ENCODE measurements at regions not wholly inside any gene's neighbourhood (a gene's known extent, or its start where the extent isn't known, plus 50 kb on each side); places are given as distances from the start of the nearest gene placed in this dataset.

- no peaks in the 10 kb centered on the region for H3K36me3 Mint-ChIP-seq (ENCODE audit: low read depth)
- H3K4me3 Mint-ChIP-seq: no peak overlapping the region
- no peak overlapping the region for H3K27ac Mint-ChIP-seq
- H3K27me3 Mint-ChIP-seq (ENCODE audit: low read depth): no peaks in the 10 kb centered on the region
- no peaks in the 10 kb centered on the region for H3K4me1 Mint-ChIP-seq (ENCODE audit: low read depth)
- no peaks in the 10 kb centered on the region for H3K9me3 Mint-ChIP-seq
Measured at GRCh38 chrX:39104745-39105144, 303.5 kb downstream of the MID1IP1 start.

GRCh38 chrX:39112143-39112542 is 310.9 kb downstream of the MID1IP1 start:
- no peaks in the 10 kb centered on the region for H3K4me1 Mint-ChIP-seq (ENCODE audit: low read depth)
- no peak overlapping the region for H3K27ac Mint-ChIP-seq
- H3K27me3 Mint-ChIP-seq (ENCODE audit: low read depth): peaks cover 3% of the 10 kb centered on the region
- H3K9me3 Mint-ChIP-seq: peaks cover 7% of the 10 kb centered on the region
- no peaks in the 10 kb centered on the region for H3K36me3 Mint-ChIP-seq (ENCODE audit: low read depth)
- H3K4me3 Mint-ChIP-seq: no peak overlapping the region

- Mint-ChIP-seq H3K9me3 (peaks cover 7% of the 10 kb centered on the region), H3K4me3 (no peak overlapping the region), H3K4me1 (ENCODE audit: low read depth) (no peaks in the 10 kb centered on the region), H3K27me3 (ENCODE audit: low read depth) (peaks cover 3% of the 10 kb centered on the region), H3K36me3 (ENCODE audit: low read depth) (no peaks in the 10 kb centered on the region), H3K27ac (no peak overlapping the region)
Measured at GRCh38 chrX:39115166-39115565, 313.9 kb downstream of the MID1IP1 start.

- Mint-ChIP-seq H3K36me3 (ENCODE audit: low read depth) (no peaks in the 10 kb centered on the region), H3K27me3 (ENCODE audit: low read depth) (peaks cover 3% of the 10 kb centered on the region), H3K9me3 (peaks cover 5% of the 10 kb centered on the region), H3K4me1 (ENCODE audit: low read depth) (no peaks in the 10 kb centered on the region), H3K4me3 (no peak overlapping the region), H3K27ac (no peak overlapping the region)
Measured at GRCh38 chrX:39117101-39117500, 315.8 kb downstream of the MID1IP1 start.

- H3K4me3 Mint-ChIP-seq: no peak overlapping the region
- H3K27me3 Mint-ChIP-seq (ENCODE audit: low read depth): no peaks in the 10 kb centered on the region
Measured at GRCh38 chrX:39121903-39122302, 320.6 kb downstream of the MID1IP1 start.

GRCh38 chrX:39125834-39126233 is 324.6 kb downstream of the MID1IP1 start:
- Mint-ChIP-seq H3K27ac (no peak overlapping the region), H3K27me3 (ENCODE audit: low read depth) (no peaks in the 10 kb centered on the region), H3K9me3 (no peaks in the 10 kb centered on the region), H3K4me1 (ENCODE audit: low read depth) (no peaks in the 10 kb centered on the region), H3K36me3 (ENCODE audit: low read depth) (no peaks in the 10 kb centered on the region), H3K4me3 (no peak overlapping the region)

More at GRCh38 chrX:39121903-39122302, 320.6 kb downstream of the MID1IP1 start:
- Mint-ChIP-seq H3K9me3 (no peaks in the 10 kb centered on the region), H3K4me1 (ENCODE audit: low read depth) (no peaks in the 10 kb centered on the region), H3K36me3 (ENCODE audit: low read depth) (no peaks in the 10 kb centered on the region), H3K27ac (no peak overlapping the region)

- Mint-ChIP-seq H3K36me3 (ENCODE audit: low read depth) (no peaks in the 10 kb centered on the region), H3K27me3 (ENCODE audit: low read depth) (no peaks in the 10 kb centered on the region), H3K4me1 (ENCODE audit: low read depth) (no peaks in the 10 kb centered on the region), H3K27ac (no peak overlapping the region), H3K4me3 (no peak overlapping the region), H3K9me3 (no peaks in the 10 kb centered on the region)
Measured at GRCh38 chrX:39133971-39134370, 332.7 kb downstream of the MID1IP1 start.

GRCh38 chrX:39137363-39137954 is 336.2 kb downstream of the MID1IP1 start:
- H3K4me3 Mint-ChIP-seq: no peak overlapping the region
- H3K27me3 Mint-ChIP-seq (ENCODE audit: low read depth): no peaks in the 10 kb centered on the region
- H3K27ac Mint-ChIP-seq: no peak overlapping the region
- H3K9me3 Mint-ChIP-seq: no peaks in the 10 kb centered on the region
- no peaks in the 10 kb centered on the region for H3K4me1 Mint-ChIP-seq (ENCODE audit: low read depth)
- H3K36me3 Mint-ChIP-seq (ENCODE audit: low read depth): no peaks in the 10 kb centered on the region

- no peak overlapping the region for H3K4me3 Mint-ChIP-seq
- H3K27me3 Mint-ChIP-seq (ENCODE audit: low read depth): no peaks in the 10 kb centered on the region
- no peaks in the 10 kb centered on the region for H3K4me1 Mint-ChIP-seq (ENCODE audit: low read depth)
- no peak overlapping the region for H3K27ac Mint-ChIP-seq
- H3K36me3 Mint-ChIP-seq (ENCODE audit: low read depth): no peaks in the 10 kb centered on the region
- H3K9me3 Mint-ChIP-seq: no peaks in the 10 kb centered on the region
Measured at GRCh38 chrX:39140581-39140980, 339.3 kb downstream of the MID1IP1 start.

- no peaks in the 10 kb centered on the region for H3K27me3 Mint-ChIP-seq (ENCODE audit: low read depth)
- no peaks in the 10 kb centered on the region for H3K36me3 Mint-ChIP-seq (ENCODE audit: low read depth)
- H3K9me3 Mint-ChIP-seq: no peaks in the 10 kb centered on the region
- H3K27ac Mint-ChIP-seq: no peak overlapping the region
- no peaks in the 10 kb centered on the region for H3K4me1 Mint-ChIP-seq (ENCODE audit: low read depth)
- H3K4me3 Mint-ChIP-seq: no peak overlapping the region
Measured at GRCh38 chrX:39144323-39144722, 343.1 kb downstream of the MID1IP1 start.

GRCh38 chrX:39144956-39145355 is 343.7 kb downstream of the MID1IP1 start:
- Mint-ChIP-seq H3K27ac (no peak overlapping the region), H3K4me1 (ENCODE audit: low read depth) (peaks cover 2% of the 10 kb centered on the region), H3K4me3 (no peak overlapping the region)

GRCh38 chrX:39145859-39146258 is 344.6 kb downstream of the MID1IP1 start:
- no peak overlapping the region for H3K27ac Mint-ChIP-seq

More at GRCh38 chrX:39144956-39145355, 343.7 kb downstream of the MID1IP1 start:
- Mint-ChIP-seq H3K36me3 (ENCODE audit: low read depth) (no peaks in the 10 kb centered on the region), H3K27me3 (ENCODE audit: low read depth) (no peaks in the 10 kb centered on the region), H3K9me3 (no peaks in the 10 kb centered on the region)

GRCh38 chrX:39149761-39150160 is 348.5 kb downstream of the MID1IP1 start:
- H3K9me3 Mint-ChIP-seq: no peaks in the 10 kb centered on the region
- H3K4me3 Mint-ChIP-seq: no peak overlapping the region
- H3K27ac Mint-ChIP-seq: no peak overlapping the region
- no peaks in the 10 kb centered on the region for H3K27me3 Mint-ChIP-seq (ENCODE audit: low read depth)
- peaks cover 2% of the 10 kb centered on the region for H3K4me1 Mint-ChIP-seq (ENCODE audit: low read depth)
- H3K36me3 Mint-ChIP-seq (ENCODE audit: low read depth): no peaks in the 10 kb centered on the region

More at GRCh38 chrX:39145859-39146258, 344.6 kb downstream of the MID1IP1 start:
- no peaks in the 10 kb centered on the region for H3K27me3 Mint-ChIP-seq (ENCODE audit: low read depth)
- H3K4me3 Mint-ChIP-seq: no peak overlapping the region
- no peaks in the 10 kb centered on the region for H3K9me3 Mint-ChIP-seq
- peaks cover 2% of the 10 kb centered on the region for H3K4me1 Mint-ChIP-seq (ENCODE audit: low read depth)
- H3K36me3 Mint-ChIP-seq (ENCODE audit: low read depth): no peaks in the 10 kb centered on the region

- no peaks in the 10 kb centered on the region for H3K36me3 Mint-ChIP-seq (ENCODE audit: low read depth)
- H3K9me3 Mint-ChIP-seq: no peaks in the 10 kb centered on the region
- H3K4me3 Mint-ChIP-seq: no peak overlapping the region
- no peak overlapping the region for H3K27ac Mint-ChIP-seq
- no peaks in the 10 kb centered on the region for H3K27me3 Mint-ChIP-seq (ENCODE audit: low read depth)
- H3K4me1 Mint-ChIP-seq (ENCODE audit: low read depth): peaks cover 2% of the 10 kb centered on the region
Measured at GRCh38 chrX:39150220-39150619, 349.0 kb downstream of the MID1IP1 start.

- no peaks in the 10 kb centered on the region for H3K27me3 Mint-ChIP-seq (ENCODE audit: low read depth)
- H3K4me1 Mint-ChIP-seq (ENCODE audit: low read depth): peaks cover 2% of the 10 kb centered on the region
- H3K36me3 Mint-ChIP-seq (ENCODE audit: low read depth): no peaks in the 10 kb centered on the region
- H3K4me3 Mint-ChIP-seq: no peak overlapping the region
- no peaks in the 10 kb centered on the region for H3K9me3 Mint-ChIP-seq
- no peak overlapping the region for H3K27ac Mint-ChIP-seq
Measured at GRCh38 chrX:39150621-39151020, 349.4 kb downstream of the MID1IP1 start.
